HUES48 (cell line): ENCODE measurements at regions not wholly inside any gene's neighbourhood (a gene's known extent, or its start where the extent isn't known, plus 50 kb on each side); places are given as distances from the start of the nearest gene placed in this dataset.

Experiments
- H3K27ac ChIP-seq: one replicate; pipeline ENCODE4 v1.7.0; 2013; ENCODE audit warnings: low read depth, low read length, inconsistent platforms
- H3K27me3 ChIP-seq: 2 replicates; pipeline ENCODE4 v1.6.1; 2013; ENCODE audit warnings: mild to moderate bottlenecking, low read length; ENCODE audit not compliant: control insufficient read depth, insufficient read depth
- H3K36me3 ChIP-seq: 2 replicates; pipeline ENCODE4 v1.6.1; 2013; ENCODE audit warnings: low read length; ENCODE audit not compliant: control insufficient read depth, insufficient read depth
- H3K4me1 ChIP-seq: 2 replicates; pipeline ENCODE4 v1.6.1; 2013; ENCODE audit warnings: mild to moderate bottlenecking, low read length; ENCODE audit not compliant: control insufficient read depth, insufficient read depth
- H3K4me3 ChIP-seq: 2 replicates; pipeline ENCODE4 v1.5.1; 2013; ENCODE audit warnings: mild to moderate bottlenecking, low read depth, low read length
- H3K9ac ChIP-seq: 2 replicates; pipeline ENCODE4 v1.6.1; 2013; ENCODE audit warnings: mild to moderate bottlenecking, low read depth, low read length, moderate library complexity
- H3K9me3 ChIP-seq: 2 replicates; pipeline ENCODE4 v1.6.1; 2013; ENCODE audit warnings: low read length; ENCODE audit not compliant: control insufficient read depth, insufficient read depth

DNA sequence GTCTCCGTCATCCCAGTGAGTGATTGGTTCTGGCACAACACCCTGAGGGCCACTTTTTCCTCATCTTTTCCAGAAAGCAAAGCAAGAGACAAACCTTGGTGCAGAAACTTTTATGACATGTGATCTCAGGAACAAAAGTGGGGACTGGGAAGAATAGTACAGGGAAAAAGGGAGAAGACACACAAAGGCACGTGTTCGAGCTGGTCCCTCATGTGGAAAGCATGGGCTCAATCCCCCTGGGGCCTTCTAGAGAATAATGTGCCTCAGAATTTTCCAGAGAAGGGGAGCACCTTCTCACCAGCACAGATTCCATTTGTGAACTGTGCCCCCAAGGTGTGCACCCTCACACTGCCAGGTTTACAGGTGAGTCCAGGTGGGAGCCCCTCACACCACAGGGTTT is 312.6 kb downstream of the FBXO15 start:
- Histone ChIP-seq H3K4me3 (no peak overlapping the region), H3K9ac (no peak overlapping the region), H3K27ac (no peak overlapping the region), H3K4me1 (no peaks in the 10 kb centered on the region), H3K27me3 (no peaks in the 10 kb centered on the region), H3K9me3 (no peaks in the 10 kb centered on the region), H3K36me3 (no peaks in the 10 kb centered on the region)

DNA sequence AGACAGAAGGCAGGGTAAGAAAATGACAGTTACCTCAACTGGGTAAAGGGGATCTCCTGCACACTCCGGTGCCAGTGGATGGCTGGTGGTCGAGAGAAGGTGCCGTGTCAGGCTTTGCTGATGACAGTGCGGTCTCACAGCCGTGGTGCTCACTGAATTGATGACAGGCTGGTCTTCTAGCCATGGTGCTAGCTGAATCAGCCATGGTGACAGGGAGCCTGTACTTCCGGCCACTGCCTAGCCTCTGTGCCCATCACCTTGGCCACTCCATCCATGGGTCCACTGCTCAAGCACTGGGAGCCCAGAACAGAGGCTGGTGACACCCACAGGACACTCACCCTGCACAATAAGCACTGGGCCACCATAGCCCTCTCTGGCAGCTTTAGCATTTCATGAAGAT is 315.9 kb downstream of the FBXO15 start:
- Histone ChIP-seq H3K27me3 (no peaks in the 10 kb centered on the region), H3K36me3 (no peaks in the 10 kb centered on the region), H3K9ac (no peak overlapping the region), H3K27ac (no peak overlapping the region), H3K4me1 (no peaks in the 10 kb centered on the region), H3K4me3 (no peak overlapping the region), H3K9me3 (no peaks in the 10 kb centered on the region)

DNA sequence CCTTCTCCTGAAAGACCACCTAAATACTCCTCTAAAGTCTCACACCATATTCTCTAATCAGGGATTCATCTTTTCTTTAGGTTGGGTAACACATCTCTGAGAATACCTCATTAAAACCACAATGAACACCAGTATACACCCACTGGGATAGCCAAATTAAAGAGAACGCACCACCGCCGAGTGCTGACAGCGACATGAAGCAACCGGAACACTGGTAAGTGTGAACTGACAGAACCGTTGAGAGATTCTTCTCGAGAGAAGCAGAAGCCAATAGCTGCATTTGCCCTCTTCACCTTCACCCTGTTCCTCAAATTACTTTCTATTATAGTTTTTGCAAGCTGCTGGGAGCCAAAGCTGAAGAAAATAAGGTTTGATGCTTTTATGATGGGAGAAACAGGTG is 318.5 kb downstream of the FBXO15 start:
- Histone ChIP-seq H3K9me3 (no peaks in the 10 kb centered on the region), H3K9ac (no peak overlapping the region), H3K27me3 (no peaks in the 10 kb centered on the region), H3K4me3 (no peak overlapping the region), H3K27ac (no peak overlapping the region), H3K4me1 (no peaks in the 10 kb centered on the region), H3K36me3 (no peaks in the 10 kb centered on the region)

DNA sequence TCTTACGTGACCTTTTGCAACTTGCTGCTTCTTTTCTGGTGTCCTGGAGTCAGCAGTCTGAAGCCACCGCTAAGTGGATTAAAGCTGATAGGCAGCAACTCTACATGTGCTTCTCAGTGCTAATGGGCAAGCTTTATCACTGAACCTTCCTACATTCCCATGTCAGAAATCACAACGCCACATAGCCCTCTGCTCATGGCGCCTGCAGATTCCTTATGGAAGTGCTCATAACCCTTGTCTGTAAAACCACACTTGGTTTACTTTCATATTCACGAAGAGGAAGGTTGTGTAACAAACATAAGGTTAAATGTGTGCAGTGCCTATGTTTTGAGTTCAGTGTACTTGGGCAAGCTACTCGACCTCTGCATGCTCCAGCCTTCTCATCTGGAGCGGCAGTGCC is 319.8 kb downstream of the FBXO15 start:
- Histone ChIP-seq H3K4me3 (no peak overlapping the region), H3K27ac (no peak overlapping the region), H3K36me3 (no peaks in the 10 kb centered on the region), H3K4me1 (no peaks in the 10 kb centered on the region), H3K9ac (no peak overlapping the region), H3K27me3 (no peaks in the 10 kb centered on the region), H3K9me3 (no peaks in the 10 kb centered on the region)

DNA sequence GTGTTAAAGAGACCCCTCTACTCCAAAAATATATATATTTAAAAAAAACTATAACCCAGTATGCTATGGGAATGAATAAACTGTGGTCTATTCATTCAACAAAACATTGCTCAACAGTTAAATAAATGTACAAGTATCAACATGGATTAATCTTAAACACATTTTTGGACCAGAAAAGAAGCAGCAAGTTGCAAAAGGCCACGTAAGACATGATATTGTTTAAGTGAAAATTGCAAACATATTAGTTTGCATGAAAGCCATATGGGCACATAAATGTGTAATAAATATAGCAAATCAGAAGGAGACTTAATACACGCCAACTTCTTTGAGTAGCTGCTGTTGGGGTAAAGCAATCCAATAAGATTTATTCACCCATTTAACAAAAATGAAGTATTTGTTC is 321.5 kb downstream of the FBXO15 start:
- Histone ChIP-seq H3K9me3 (no peaks in the 10 kb centered on the region), H3K36me3 (no peaks in the 10 kb centered on the region)

DNA sequence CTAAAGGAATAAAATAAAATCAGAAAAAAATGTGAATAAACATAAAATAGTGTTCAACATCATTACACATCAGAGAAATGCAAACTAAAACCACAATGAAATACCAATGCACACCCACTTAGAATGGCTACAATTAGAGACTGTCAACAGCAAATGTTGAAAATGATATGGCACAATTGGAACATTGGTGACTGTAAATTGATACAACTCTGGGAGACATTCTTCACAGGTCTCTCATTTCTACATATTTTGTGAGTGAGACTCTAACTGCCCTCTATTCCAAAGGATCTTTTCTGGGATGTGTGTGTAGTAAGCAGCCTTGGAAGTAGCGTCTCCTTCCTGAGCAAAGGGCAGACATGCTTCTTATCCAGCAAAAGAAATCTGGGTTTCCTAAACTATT is 323.0 kb downstream of the FBXO15 start:
- H3K27ac ChIP-seq: no peak overlapping the region
- H3K9me3 ChIP-seq: no peaks in the 10 kb centered on the region

More for the DNA sequence above, 321.5 kb downstream of the FBXO15 start:
- Histone ChIP-seq H3K4me1 (no peaks in the 10 kb centered on the region), H3K9ac (no peak overlapping the region), H3K27me3 (no peaks in the 10 kb centered on the region), H3K27ac (no peak overlapping the region), H3K4me3 (no peak overlapping the region)

DNA sequence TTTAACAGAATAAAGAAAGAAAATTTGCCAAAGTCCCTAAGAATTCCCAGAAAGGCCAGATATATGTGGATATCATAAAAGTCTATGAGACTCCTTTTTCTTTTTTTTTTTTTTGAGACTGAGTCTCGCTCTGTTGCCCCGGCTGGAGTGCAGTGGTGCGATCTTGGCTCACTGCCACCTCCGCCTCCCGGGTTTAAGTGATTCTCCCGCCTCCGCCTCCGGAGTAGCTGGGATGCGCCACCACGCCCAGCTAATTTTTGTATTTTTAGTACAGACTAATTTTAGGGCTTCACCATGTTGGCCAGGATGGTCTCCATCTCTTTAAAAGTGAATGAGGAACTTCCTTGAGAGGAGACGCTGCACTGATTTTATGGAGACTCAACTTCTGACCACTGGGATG is 335.2 kb downstream of the FBXO15 start:
- Histone ChIP-seq H3K36me3 (no peaks in the 10 kb centered on the region), H3K4me3 (no peak overlapping the region), H3K27ac (no peak overlapping the region), H3K9ac (no peak overlapping the region), H3K4me1 (no peaks in the 10 kb centered on the region), H3K27me3 (no peaks in the 10 kb centered on the region), H3K9me3 (no peaks in the 10 kb centered on the region)

More for the DNA sequence above, 323.0 kb downstream of the FBXO15 start:
- Histone ChIP-seq H3K36me3 (no peaks in the 10 kb centered on the region), H3K4me1 (no peaks in the 10 kb centered on the region), H3K9ac (no peak overlapping the region), H3K27me3 (no peaks in the 10 kb centered on the region), H3K4me3 (no peak overlapping the region)

DNA sequence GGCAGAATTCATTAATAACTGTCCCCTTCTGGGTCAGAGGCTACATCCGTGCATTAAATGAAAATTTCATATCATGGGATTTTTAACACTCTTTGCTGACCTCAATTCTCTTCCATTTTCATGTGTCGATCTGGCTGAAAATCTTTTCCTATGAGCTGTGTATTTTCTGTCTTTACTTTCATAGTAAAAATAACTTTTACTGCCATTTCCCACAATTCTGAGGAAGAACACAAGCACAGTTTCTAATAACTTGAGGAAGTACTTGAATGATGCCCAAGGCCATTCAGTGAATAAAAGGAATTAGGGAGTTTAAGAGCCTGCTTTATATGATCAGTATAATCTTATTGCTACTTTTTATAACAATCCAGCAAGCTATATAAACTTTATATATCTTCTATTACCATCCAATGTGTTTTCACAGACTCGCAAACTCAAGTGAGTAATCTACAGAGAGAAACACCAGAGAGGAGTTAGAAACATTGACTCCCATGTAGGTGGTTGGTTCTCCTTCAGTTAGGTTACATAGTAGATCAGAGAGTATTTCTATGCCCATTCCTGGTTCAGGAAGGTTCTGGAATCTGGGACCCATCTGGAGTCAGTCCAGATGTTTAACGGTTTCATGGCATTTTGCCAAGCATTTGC is 340.0 kb downstream of the FBXO15 start:
- Histone ChIP-seq H3K4me1 (peaks cover 3% of the 10 kb centered on the region; the same call in 1 of the 2 replicates), H3K9ac (no peak overlapping the region), H3K27ac (no peak overlapping the region), H3K27me3 (no peaks in the 10 kb centered on the region), H3K9me3 (no peaks in the 10 kb centered on the region), H3K4me3 (no peak overlapping the region), H3K36me3 (no peaks in the 10 kb centered on the region)

DNA sequence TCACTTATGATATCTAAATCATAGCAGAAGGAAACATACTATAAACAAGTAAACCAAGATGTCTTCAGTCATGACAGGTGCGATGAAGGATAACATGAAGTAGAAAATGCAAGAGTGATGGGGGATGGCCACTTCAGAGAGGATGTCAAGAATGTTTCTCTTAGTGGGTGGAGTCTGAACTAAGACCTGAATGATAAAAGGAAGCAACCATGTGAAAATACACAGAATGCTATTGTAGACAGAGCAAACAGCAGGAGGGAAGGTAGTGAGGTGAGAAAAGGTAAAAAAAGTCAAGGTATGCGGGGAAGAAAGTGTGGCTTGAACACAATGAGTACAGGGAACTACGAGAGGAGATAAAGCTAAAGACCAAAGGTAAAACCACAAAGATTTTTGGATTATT is 341.6 kb downstream of the FBXO15 start:
- Histone ChIP-seq H3K9ac (no peak overlapping the region), H3K27ac (no peak overlapping the region), H3K4me3 (no peak overlapping the region), H3K9me3 (no peaks in the 10 kb centered on the region), H3K27me3 (no peaks in the 10 kb centered on the region), H3K4me1 (peaks cover 3% of the 10 kb centered on the region; the same call in 1 of the 2 replicates), H3K36me3 (no peaks in the 10 kb centered on the region)

DNA sequence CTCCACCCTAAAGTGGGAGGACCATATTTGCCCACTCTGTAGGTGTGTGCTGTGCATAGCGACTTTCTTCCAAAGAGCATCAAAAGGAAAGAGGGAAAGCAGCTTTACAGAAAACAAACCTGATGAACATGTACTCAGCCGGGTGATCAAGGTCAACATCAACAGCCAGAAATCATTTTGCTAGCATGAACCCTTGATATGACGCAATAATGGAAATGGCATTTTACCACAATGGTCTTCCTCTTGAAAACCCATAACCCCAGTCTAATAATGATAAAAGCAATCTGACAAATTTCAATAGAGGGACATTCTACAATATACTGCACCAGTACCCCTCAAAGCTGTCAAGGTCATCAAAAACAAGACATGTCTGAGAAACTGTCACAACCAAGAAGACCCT is 350.2 kb downstream of the FBXO15 start:
- Histone ChIP-seq H3K4me3 (no peak overlapping the region), H3K4me1 (no peaks in the 10 kb centered on the region), H3K9ac (no peak overlapping the region), H3K27me3 (no peaks in the 10 kb centered on the region), H3K27ac (no peak overlapping the region), H3K9me3 (no peaks in the 10 kb centered on the region), H3K36me3 (no peaks in the 10 kb centered on the region)

DNA sequence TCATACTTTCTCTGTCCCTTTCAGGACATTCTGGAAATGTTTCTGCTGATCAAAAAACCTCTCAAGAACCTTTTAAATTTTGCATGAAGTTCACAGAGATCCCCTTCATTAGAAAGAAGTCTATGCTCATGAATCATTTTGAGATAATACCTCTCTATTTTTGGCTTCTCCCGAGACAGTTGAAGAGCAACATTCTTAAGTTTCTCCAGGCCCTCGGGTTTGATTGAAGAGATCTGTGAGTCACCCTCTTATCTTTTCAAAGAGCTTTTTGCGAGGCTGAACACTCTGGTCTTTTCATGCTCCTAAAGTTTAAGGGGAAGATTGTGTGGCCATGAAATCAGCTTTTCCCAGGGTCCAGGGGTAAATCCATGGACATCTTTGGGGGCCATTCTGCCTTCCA is 354.2 kb downstream of the FBXO15 start:
- Histone ChIP-seq H3K27me3 (no peaks in the 10 kb centered on the region), H3K36me3 (no peaks in the 10 kb centered on the region), H3K4me1 (no peaks in the 10 kb centered on the region), H3K4me3 (no peak overlapping the region), H3K9ac (no peak overlapping the region), H3K9me3 (no peaks in the 10 kb centered on the region), H3K27ac (no peak overlapping the region)

DNA sequence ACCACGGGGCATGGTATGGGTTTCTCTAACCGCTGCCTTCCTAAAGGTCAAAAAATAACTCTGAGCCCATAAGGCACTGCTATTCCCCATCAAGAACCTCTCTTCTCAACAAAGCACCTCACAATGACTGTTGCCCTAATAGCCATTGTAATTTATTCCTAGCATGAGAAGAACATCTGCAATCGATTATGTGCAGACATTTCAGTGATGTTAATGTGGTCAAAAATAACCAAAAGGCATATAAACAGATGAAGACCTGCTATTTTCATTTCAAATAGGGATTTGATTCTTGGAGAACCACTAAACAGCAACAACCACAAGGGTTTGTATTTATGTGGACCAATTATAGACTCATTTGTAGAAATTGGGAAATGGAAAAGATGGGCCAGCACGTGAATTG is 356.6 kb downstream of the FBXO15 start:
- H3K27me3 ChIP-seq: no peaks in the 10 kb centered on the region
- no peak overlapping the region for H3K4me3 ChIP-seq
- H3K9ac ChIP-seq: no peak overlapping the region
- H3K9me3 ChIP-seq: no peaks in the 10 kb centered on the region
- H3K4me1 ChIP-seq: no peaks in the 10 kb centered on the region
- H3K27ac ChIP-seq: no peak overlapping the region
- no peaks in the 10 kb centered on the region for H3K36me3 ChIP-seq
